MG63 (cell line): ENCODE measurements at regions not wholly inside any gene's neighbourhood (a gene's known extent, or its start where the extent isn't known, plus 50 kb on each side); places are given as distances from the start of the nearest gene placed in this dataset.

ENCODE experiments used
- DNase-seq: peaks from one replicate; pipeline ENCODE4 v3.0.0-alpha.2; 2020
- H3K27me3 ChIP-seq: fragments of 250-450 bp; sonication (Bioruptor Pico); 2 replicates; pipeline ENCODE4 v1.5.1; 2020; ENCODE audit warnings: mild to moderate bottlenecking, moderate library complexity
- H3K36me3 ChIP-seq: fragments of 250-450 bp; sonication (Bioruptor Pico); 2 replicates; pipeline ENCODE4 v1.5.1; 2020; ENCODE audit warnings: mild to moderate bottlenecking, moderate library complexity
- H3K4me3 ChIP-seq: fragments of 250-450 bp; sonication (Bioruptor Pico); 2 replicates; pipeline ENCODE4 v1.5.1; 2020; ENCODE audit warnings: mild to moderate bottlenecking, moderate library complexity
- H3K9me3 ChIP-seq: fragments of 250-450 bp; sonication (Bioruptor Pico); 2 replicates; pipeline ENCODE4 v1.5.1; 2020; ENCODE audit warnings: mild to moderate bottlenecking, moderate library complexity

DNA sequence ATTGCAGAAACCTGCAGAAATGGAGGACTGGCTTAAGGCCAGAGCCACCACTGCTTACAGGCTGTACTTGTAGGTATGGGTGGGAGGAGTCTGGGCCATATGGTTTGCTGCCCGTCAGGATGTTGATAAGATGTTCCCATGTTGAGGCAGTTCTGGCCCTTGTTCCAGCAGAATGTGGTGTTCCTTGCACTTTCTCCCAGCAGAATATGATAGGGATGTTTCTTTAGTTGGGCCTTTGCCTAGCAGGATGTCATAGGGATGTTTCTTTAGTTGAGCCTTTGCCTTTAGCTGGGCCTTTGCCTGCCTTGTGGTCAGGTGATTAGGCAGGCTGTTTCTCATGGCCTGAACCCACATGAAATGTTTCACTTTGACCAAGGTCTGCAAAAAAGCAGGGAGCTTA is 139.1 kb upstream of the PAQR3 start:
- H3K27me3 ChIP-seq = no peaks in the 10 kb centered on the region
- no peaks in the 10 kb centered on the region for H3K36me3 ChIP-seq
- DNase-seq = no peak
- no peaks in the 10 kb centered on the region for H3K9me3 ChIP-seq
- H3K4me3 ChIP-seq = no peak overlapping the region

DNA sequence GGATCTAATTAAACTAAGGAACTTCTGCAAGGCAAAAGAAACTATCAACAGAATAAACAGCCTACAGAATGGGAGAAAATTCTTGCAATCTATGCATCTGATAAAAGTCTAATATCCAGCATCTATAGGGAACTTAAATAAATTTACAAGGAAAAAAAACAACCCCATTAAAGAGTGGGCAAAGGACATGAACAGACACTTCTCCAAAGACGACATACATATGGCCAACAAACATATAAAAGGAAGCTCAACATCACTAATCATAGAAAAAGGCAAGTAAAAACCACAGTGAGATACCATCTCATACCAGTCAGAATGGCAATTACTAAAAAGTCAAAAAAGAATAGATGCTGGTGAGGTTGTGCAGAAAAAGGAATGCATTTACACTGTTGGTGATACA is 134.8 kb upstream of the PAQR3 start:
- Histone ChIP-seq H3K36me3 (no peaks in the 10 kb centered on the region), H3K9me3 (no peaks in the 10 kb centered on the region), H3K27me3 (no peaks in the 10 kb centered on the region), H3K4me3 (no peak overlapping the region)
- DNase-seq = no peak

DNA sequence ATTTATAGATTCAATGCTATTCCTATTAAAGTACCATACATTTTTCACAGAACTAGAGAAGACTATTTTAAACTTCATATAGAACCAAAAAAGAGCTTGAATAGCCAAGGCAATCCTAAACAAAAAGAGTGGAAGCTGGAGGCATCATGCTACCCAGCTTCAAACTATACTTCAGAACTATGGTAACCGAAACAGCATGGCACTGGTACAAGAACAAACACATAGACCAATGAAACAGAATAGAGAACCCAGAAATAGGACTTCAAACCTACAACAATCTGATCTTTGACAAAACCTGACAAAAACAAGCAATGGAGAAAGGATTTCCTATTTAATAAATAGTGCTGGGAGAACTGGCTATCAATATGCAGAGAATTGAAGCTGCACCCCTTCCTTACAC is 134.2 kb upstream of the PAQR3 start:
- Histone ChIP-seq H3K4me3 (no peak overlapping the region), H3K27me3 (no peaks in the 10 kb centered on the region), H3K36me3 (no peaks in the 10 kb centered on the region), H3K9me3 (no peaks in the 10 kb centered on the region)
- no peak for DNase-seq

GRCh38 chr4:79065262-79065661 is 126.0 kb upstream of the PAQR3 start:
- DNase-seq = no peak
- Histone ChIP-seq H3K36me3 (no peaks in the 10 kb centered on the region), H3K27me3 (peaks cover 6% of the 10 kb centered on the region; the same call in 1 of the 2 replicates), H3K9me3 (no peaks in the 10 kb centered on the region), H3K4me3 (no peak overlapping the region)

- peaks cover 6% of the 10 kb centered on the region; the same call in 1 of the 2 replicates for H3K27me3 ChIP-seq
- no peaks in the 10 kb centered on the region for H3K9me3 ChIP-seq
- DNase-seq = no peak
- H3K36me3 ChIP-seq = no peaks in the 10 kb centered on the region
- no peak overlapping the region for H3K4me3 ChIP-seq
Measured at GRCh38 chr4:79064806-79065205, 125.6 kb upstream of the PAQR3 start.

DNA sequence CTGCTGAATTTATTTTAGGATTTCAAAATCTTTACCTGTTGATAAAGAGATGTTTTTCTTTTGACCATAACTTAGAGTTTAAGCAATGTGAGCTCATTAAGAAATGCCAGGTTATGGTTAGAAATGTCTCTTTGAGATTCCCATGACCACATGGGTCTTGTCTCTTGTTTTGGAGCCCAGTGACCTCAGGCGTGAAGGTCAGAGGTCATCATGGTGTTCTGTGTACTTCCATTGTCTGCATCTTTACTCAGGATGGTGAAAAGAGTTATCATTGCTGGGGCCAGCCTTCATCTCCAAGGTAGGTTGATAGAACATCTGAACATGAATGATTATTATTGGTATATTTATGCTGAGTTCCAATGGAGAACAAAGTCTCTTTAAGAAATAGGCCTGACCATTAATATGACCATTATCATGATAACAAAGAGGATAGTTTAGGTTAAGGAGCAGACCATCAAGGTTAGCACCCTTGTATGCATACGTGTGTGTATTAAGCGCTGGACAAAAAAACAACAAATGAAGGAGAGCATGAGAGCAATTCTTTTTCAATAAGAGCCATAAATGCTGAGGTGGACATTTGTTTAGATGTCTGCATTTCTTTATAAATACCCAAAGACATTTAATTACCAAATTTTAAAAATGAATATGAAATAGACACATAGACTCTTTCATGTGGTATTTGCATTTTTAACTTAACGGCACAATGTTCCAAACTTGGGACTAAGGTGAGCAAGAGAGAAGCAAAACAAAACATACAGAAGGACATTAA is 120.6 kb upstream of the PAQR3 start:
- DNase-seq = no peak
- Histone ChIP-seq H3K9me3 (no peaks in the 10 kb centered on the region), H3K36me3 (no peaks in the 10 kb centered on the region)

GRCh38 chr4:79057772-79058171 is 118.5 kb upstream of the PAQR3 start:
- DNase-seq = no peak
- Histone ChIP-seq H3K4me3 (no peak overlapping the region), H3K9me3 (no peaks in the 10 kb centered on the region), H3K27me3 (no peaks in the 10 kb centered on the region), H3K36me3 (no peaks in the 10 kb centered on the region)

More for the DNA sequence above, 120.6 kb upstream of the PAQR3 start:
- 0 out of 2 replicates have a peak, but pooled peaks cover 4% of the 10 kb centered on the region for H3K27me3 ChIP-seq
- no peak overlapping the region for H3K4me3 ChIP-seq

DNA sequence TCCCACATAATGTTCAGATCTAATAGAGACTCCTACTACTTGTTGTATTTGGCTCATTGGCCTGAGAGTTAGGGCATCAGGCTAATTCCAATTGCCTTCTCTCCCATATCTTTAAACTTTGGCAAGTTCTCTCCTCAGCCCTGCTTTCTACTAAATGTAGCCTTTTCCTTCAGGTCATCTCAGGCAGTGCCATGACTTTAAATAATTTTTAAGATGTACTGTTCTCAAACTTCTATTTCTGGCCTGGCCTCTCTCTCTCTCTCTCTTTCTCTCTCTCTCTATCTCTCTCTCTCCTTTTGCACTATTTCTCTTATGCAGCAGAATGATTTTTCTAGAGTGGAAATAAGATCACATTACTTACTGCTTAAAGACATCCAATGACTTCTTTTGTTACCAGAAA is 114.5 kb upstream of the PAQR3 start:
- DNase-seq = no peak
- no peaks in the 10 kb centered on the region for H3K9me3 ChIP-seq

DNA sequence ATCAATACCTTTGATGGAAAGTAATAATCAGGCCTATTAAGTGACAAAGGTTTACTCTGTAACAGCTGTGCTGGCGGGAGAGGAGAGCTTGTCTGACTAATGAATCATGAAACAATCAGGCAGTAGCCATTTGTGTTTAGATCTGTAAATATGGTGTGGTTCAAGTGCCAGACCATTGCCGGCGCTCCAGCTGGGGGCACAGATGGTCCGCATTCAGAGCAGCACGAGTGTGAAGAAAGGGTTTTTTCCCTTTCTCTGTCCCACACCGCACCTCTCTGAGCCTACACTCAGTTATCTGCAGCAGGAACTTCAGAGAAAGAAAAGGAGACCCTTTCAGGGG is 111.3 kb upstream of the PAQR3 start:
- Histone ChIP-seq H3K4me3 (no peak overlapping the region), H3K36me3 (no peaks in the 10 kb centered on the region), H3K9me3 (no peaks in the 10 kb centered on the region), H3K27me3 (no peaks in the 10 kb centered on the region)
- no peak for DNase-seq

More for the DNA sequence above, 114.5 kb upstream of the PAQR3 start:
- Histone ChIP-seq H3K27me3 (no peaks in the 10 kb centered on the region), H3K36me3 (no peaks in the 10 kb centered on the region), H3K4me3 (no peak overlapping the region)

DNA sequence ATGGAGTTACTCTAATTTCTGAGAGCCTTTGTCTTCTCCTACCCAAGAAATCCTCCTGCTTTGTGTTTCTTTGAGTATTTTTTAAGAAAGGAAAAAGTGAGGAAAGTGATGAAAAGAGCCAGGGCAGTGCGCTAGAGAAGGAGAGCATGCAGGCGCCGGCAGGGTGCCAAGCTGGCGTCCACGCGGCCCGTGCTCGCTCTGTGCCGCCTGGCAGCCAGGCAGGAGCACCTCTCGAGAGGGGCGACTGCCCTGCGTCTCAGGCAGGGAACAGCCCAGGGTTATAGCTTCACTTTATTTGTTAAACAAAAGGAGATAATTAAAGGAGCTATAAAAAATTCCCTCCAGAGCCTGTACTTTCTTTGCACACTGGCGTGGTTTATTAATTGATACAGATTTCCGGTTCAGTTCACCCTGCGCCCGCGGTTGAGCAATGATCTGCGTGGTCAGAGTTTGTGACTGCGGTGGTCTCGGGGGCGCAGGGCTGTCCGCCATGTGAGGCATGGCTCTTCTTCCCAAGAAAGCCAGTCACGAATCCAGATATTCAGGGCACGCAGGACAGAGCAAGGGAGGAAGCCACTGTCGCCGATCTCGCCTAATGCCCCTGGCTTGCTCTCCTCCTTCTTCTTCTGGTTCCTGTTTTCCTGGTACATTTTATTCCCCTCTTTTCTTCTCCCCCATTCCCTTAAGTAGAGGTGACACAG is 110.8 kb upstream of the PAQR3 start:
- no peaks in the 10 kb centered on the region for H3K27me3 ChIP-seq
- DNase-seq = peak; percentile 23
- no peaks in the 10 kb centered on the region for H3K36me3 ChIP-seq
- H3K9me3 ChIP-seq = no peaks in the 10 kb centered on the region
- H3K4me3 ChIP-seq = peak overlapping the region; percentile 4; the same call in 1 of the 2 replicates

DNA sequence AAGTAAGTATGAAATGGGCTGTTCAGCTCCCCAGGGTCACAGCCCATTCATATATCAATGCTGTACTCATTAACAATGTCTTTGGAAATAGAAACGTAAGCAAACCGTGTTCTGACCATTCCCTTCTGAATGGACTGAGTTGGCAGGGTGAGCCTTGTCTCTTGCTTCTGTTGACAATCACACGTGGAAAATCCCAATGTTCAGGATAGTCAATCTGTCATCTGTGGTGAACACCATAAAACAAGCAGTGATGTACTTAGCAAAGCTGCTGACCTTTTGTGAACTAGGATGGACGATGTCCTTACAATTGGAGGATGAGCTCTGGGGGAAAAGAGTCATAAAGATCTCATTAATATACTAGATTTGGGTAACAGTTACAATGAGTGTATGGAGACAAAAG is 109.6 kb upstream of the PAQR3 start:
- DNase-seq = no peak
- Histone ChIP-seq H3K27me3 (no peaks in the 10 kb centered on the region), H3K9me3 (no peaks in the 10 kb centered on the region), H3K4me3 (no peak overlapping the region), H3K36me3 (no peaks in the 10 kb centered on the region)

DNA sequence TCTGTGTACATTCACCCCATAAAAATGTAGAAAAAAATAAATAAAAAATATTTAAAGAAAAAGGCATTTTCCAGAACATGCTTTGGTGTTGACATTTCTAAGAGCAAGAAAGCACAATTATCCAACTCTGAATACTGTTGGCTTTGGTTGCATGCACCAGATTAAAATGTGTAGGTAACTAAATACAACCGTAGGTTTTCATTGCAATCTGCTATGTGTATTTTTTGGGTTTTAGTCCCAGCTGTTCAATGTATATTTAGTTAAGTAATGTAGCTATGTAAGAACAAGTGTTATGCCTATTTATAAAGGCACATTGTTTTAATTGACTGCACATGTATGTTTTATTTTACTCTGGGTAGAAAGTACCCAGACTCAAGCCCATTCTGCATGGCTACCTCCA is 108.1 kb upstream of the PAQR3 start:
- Histone ChIP-seq H3K9me3 (no peaks in the 10 kb centered on the region), H3K4me3 (no peak overlapping the region), H3K36me3 (no peaks in the 10 kb centered on the region), H3K27me3 (no peaks in the 10 kb centered on the region)
- DNase-seq = no peak

DNA sequence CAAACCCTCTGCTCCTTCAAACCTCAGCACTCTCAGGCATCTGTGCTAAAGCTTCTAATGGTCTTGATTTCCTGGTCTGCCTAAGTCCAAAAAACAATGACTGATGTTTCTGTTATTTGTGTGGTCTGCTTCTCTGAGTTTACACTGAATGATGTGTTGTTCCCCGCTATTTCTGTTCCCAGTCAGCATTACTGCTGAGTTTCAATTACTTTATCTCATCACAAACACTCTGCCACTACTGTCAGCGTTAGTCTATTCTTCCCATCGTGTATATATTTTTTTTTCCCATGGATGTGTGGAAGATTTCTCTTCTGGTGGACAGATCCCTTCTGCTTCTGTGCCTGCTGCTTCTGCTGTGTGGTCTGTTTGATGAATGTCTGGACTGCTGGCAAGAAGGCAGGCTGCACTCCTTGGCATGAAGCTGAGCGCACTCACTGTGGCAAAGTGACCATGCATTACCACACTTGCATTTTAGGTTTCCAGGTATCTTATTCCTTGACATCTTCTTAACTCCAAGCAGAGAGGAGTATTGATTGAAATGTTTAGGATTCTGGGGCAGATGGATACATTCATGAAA is 106.9 kb upstream of the PAQR3 start:
- Histone ChIP-seq H3K27me3 (no peaks in the 10 kb centered on the region), H3K9me3 (no peaks in the 10 kb centered on the region), H3K36me3 (no peaks in the 10 kb centered on the region), H3K4me3 (no peak overlapping the region)
- no peak for DNase-seq

GRCh38 chr4:79044141-79044659 is 105.0 kb upstream of the PAQR3 start:
- no peak for DNase-seq
- no peaks in the 10 kb centered on the region for H3K9me3 ChIP-seq
- H3K36me3 ChIP-seq = no peaks in the 10 kb centered on the region
- H3K27me3 ChIP-seq = no peaks in the 10 kb centered on the region
- no peak overlapping the region for H3K4me3 ChIP-seq

DNA sequence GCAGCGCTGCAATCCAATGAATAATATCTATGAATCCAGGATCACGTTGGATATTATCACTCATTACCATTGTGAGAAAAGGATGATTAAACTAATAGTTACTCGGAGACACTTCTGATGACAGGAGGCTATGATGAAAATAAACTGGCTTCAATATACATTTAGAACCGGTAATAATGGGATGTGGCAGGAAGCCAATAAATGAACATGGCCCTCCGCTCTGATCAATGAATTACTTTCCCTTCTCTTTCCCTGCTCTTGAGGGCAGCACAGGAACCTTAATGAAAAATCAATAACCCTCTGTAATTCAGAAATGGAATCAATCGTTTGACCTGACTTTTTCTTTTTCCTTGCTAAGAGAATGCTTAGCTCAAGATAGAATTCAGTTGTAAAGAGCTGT is 103.9 kb upstream of the PAQR3 start:
- no peaks in the 10 kb centered on the region for H3K36me3 ChIP-seq
- H3K27me3 ChIP-seq = no peaks in the 10 kb centered on the region
- DNase-seq = no peak
- no peak overlapping the region for H3K4me3 ChIP-seq
- no peaks in the 10 kb centered on the region for H3K9me3 ChIP-seq

GRCh38 chr4:79042079-79042674 is 102.9 kb upstream of the PAQR3 start:
- DNase-seq = no peak
- no peak overlapping the region for H3K4me3 ChIP-seq

DNA sequence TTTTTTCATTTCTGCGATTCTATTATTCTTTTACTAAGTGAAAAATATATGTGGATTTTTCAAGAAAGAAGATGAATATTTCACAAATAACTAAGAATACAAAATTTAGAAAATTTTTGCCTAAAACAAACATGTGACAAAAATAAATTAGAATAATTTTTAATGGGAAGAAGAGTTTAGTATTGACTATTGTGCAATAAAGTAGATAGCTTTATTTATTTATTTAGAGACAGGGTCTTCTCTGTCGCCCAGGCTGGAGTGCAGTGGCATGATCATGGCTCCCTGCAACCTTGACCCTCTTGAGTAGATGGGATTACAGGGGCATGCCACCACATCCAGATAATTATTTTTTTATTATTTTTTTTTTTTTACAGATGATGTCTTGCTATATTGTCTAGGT is 95.3 kb upstream of the PAQR3 start:
- H3K36me3 ChIP-seq = no peaks in the 10 kb centered on the region
- H3K4me3 ChIP-seq = no peak overlapping the region
- no peaks in the 10 kb centered on the region for H3K9me3 ChIP-seq
- DNase-seq = no peak
- no peaks in the 10 kb centered on the region for H3K27me3 ChIP-seq

More at GRCh38 chr4:79042079-79042674, 102.9 kb upstream of the PAQR3 start:
- no peaks in the 10 kb centered on the region for H3K36me3 ChIP-seq
- H3K27me3 ChIP-seq = no peaks in the 10 kb centered on the region
- no peaks in the 10 kb centered on the region for H3K9me3 ChIP-seq
